WTC11 (cell line): ENCODE measurements at regions not wholly inside any gene's neighbourhood (a gene's known extent, or its start where the extent isn't known, plus 50 kb on each side); places are given as distances from the start of the nearest gene placed in this dataset.

Experiments used
- ATAC-seq: fragments of 200-7000 bp; cut with Tn5 transposase; 2 replicates; pipeline ENCODE4 v1.10.0; 2021; ENCODE audit warnings: mild to moderate bottlenecking, moderate library complexity
- CTCF ChIA-PET: fragments of 300-600 bp; sonication (Branson Sonifier 250); formaldehyde crosslinking; loops from one replicate; lab custom pipeline; 2021; ENCODE audit warnings: antibody characterized with exemption; lab: Charles Lee
- POLR2A ChIA-PET: fragments of 350-600 bp; sonication (Branson Sonifier 250); formaldehyde crosslinking; loops from one replicate; lab custom pipeline; 2021; ENCODE audit warnings: antibody characterized with exemption; lab: Charles Lee
- DNase-seq: peaks from one replicate; pipeline ENCODE4 v3.0.0; 2021; ENCODE audit warnings: low spot score
- H3K27ac Mint-ChIP-seq: 2 replicates; pipeline ENCODE4 v1.8.0; 2021; ENCODE audit warnings: mixed read lengths
- H3K27me3 Mint-ChIP-seq: 2 replicates; pipeline ENCODE4 v1.8.0; 2021; ENCODE audit warnings: low read depth, mild to moderate bottlenecking, moderate library complexity, mixed read lengths
- H3K36me3 Mint-ChIP-seq: 2 replicates; pipeline ENCODE4 v1.8.0; 2021; ENCODE audit warnings: mixed read lengths
- H3K4me1 Mint-ChIP-seq: 2 replicates; pipeline ENCODE4 v1.8.0; 2022; ENCODE audit warnings: mixed read lengths
- H3K4me3 Mint-ChIP-seq: 2 replicates; pipeline ENCODE4 v1.8.0; 2021; ENCODE audit warnings: mild to moderate bottlenecking, moderate library complexity, mixed read lengths
- H3K9me3 Mint-ChIP-seq: 2 replicates; pipeline ENCODE4 v1.8.0; 2021; ENCODE audit warnings: mixed read lengths
- AFF4 ChIP-seq: sonication (generic); formaldehyde crosslinking; IDR thresholded peaks from 2 replicates; pipeline ENCODE4 v1.8.1; 2023; ENCODE audit warnings: mild to moderate bottlenecking, missing genetic modification reagents, borderline replicate concordance
- ATF1 ChIP-seq: sonication (generic); formaldehyde crosslinking; IDR thresholded peaks from 2 replicates; pipeline ENCODE4 v1.8.1; 2023; ENCODE audit warnings: mild to moderate bottlenecking, moderate library complexity, missing genetic modification reagents
- ATF6 ChIP-seq: sonication (generic); formaldehyde crosslinking; IDR thresholded peaks from 2 replicates; pipeline ENCODE4 v1.8.1; 2023; ENCODE audit warnings: mild to moderate bottlenecking, missing genetic modification reagents
- CBFB ChIP-seq: sonication (generic); formaldehyde crosslinking; IDR thresholded peaks from 2 replicates; pipeline ENCODE4 v1.8.1; 2022; ENCODE audit warnings: mild to moderate bottlenecking, low read depth, missing genetic modification reagents
- E2F5 ChIP-seq: sonication (generic); formaldehyde crosslinking; IDR thresholded peaks from 2 replicates; pipeline ENCODE4 v1.8.1; 2022; ENCODE audit warnings: mild to moderate bottlenecking, moderate library complexity, missing genetic modification reagents
- FOXP1 ChIP-seq: sonication (generic); formaldehyde crosslinking; IDR thresholded peaks from 2 replicates; pipeline ENCODE4 v1.8.0; 2022; ENCODE audit warnings: missing genetic modification reagents, mild to moderate bottlenecking, moderate library complexity, borderline replicate concordance
- HMGXB4 ChIP-seq: sonication (generic); formaldehyde crosslinking; IDR thresholded peaks from 2 replicates; pipeline ENCODE4 v1.8.1; 2023; ENCODE audit warnings: mild to moderate bottlenecking, moderate library complexity, missing genetic modification reagents
- JUN ChIP-seq: sonication (generic); formaldehyde crosslinking; IDR thresholded peaks from 2 replicates; pipeline ENCODE4 v1.8.0; 2023; ENCODE audit warnings: mild to moderate bottlenecking, missing genetic modification reagents
- MLX ChIP-seq: sonication (generic); formaldehyde crosslinking; IDR thresholded peaks from 2 replicates; pipeline ENCODE4 v1.8.1; 2023; ENCODE audit warnings: mild to moderate bottlenecking, missing genetic modification reagents, moderate library complexity
- NFYB ChIP-seq: sonication (generic); formaldehyde crosslinking; conservative IDR thresholded peaks from 2 replicates; pipeline ENCODE4 v1.8.0; 2022; ENCODE audit warnings: low read depth, missing genetic modification reagents
- NR2C2 ChIP-seq: sonication (generic); formaldehyde crosslinking; IDR thresholded peaks from 2 replicates; pipeline ENCODE4 v1.8.0; 2022; ENCODE audit warnings: mild to moderate bottlenecking, missing genetic modification reagents
- PRRX2 ChIP-seq: fragments of 250-450 bp; sonication (Bioruptor Pico); IDR thresholded peaks from 2 replicates; pipeline ENCODE4 v1.8.0; 2021; ENCODE audit warnings: mild to moderate bottlenecking
- STAT6 ChIP-seq: sonication (generic); formaldehyde crosslinking; conservative IDR thresholded peaks from 2 replicates; pipeline ENCODE4 v1.8.1; 2023; ENCODE audit warnings: mild to moderate bottlenecking, low read depth, missing genetic modification reagents, moderate library complexity
- TCF7 ChIP-seq: sonication (generic); formaldehyde crosslinking; IDR thresholded peaks from 2 replicates; pipeline ENCODE4 v1.8.0; 2022; ENCODE audit warnings: mild to moderate bottlenecking, low read depth, missing genetic modification reagents, moderate library complexity
- ZNF263 ChIP-seq: sonication (generic); formaldehyde crosslinking; IDR thresholded peaks from 2 replicates; pipeline ENCODE4 v1.8.1; 2022; ENCODE audit warnings: low read depth, mild to moderate bottlenecking, moderate library complexity, missing genetic modification reagents
- ZNF396 ChIP-seq: fragments of 250-450 bp; sonication (Bioruptor Pico); IDR thresholded peaks from 2 replicates; pipeline ENCODE4 v1.8.0; 2021; ENCODE audit warnings: mild to moderate bottlenecking, moderate library complexity, borderline replicate concordance
- ZNF423 ChIP-seq: fragments of 250-450 bp; sonication (Bioruptor Pico); IDR thresholded peaks from 2 replicates; pipeline ENCODE4 v2.1.2; 2022; ENCODE audit warnings: mild to moderate bottlenecking, moderate library complexity
- ZNF512 ChIP-seq: sonication (generic); formaldehyde crosslinking; IDR thresholded peaks from 2 replicates; pipeline ENCODE4 v1.8.1; 2022; ENCODE audit warnings: missing genetic modification reagents, borderline replicate concordance
- ZNF671 ChIP-seq: fragments of 250-450 bp; sonication (Bioruptor Pico); IDR thresholded peaks from 2 replicates; pipeline ENCODE4 v1.8.0; 2021; ENCODE audit warnings: mild to moderate bottlenecking

GRCh38 chr11:76282172-76282571, 75.9 kb upstream of the WNT11 start:
- Mint-ChIP-seq H3K4me3 (no peak overlapping the region), H3K36me3 (no peaks in the 10 kb centered on the region), H3K4me1 (peaks cover 21% of the 10 kb centered on the region), H3K27me3 (no peaks in the 10 kb centered on the region; the same call in none of the 2 replicates), H3K9me3 (no peaks in the 10 kb centered on the region), H3K27ac (no peak overlapping the region)
- ChIA-PET CTCF (no interaction called here), POLR2A (no interaction called here)
- TF ChIP-seq ZNF396 (CRISPR knock-in tag) (no peak), ATF6 (CRISPR knock-in tag) (no peak), AFF4 (CRISPR knock-in tag) (no peak), JUN (CRISPR knock-in tag) (no peak), FOXP1 (no peak), STAT6 (CRISPR knock-in tag) (no peak), PRRX2 (CRISPR knock-in tag) (no peak), ZNF671 (no peak), ATF1 (CRISPR knock-in tag) (no peak), E2F5 (CRISPR knock-in tag) (no peak), ZNF423 (CRISPR knock-in tag) (no peak), NR2C2 (CRISPR knock-in tag) (no peak)
- ATAC-seq (no peak), DNase-seq (no peak)

GRCh38 chr11:76281558-76281906, 75.2 kb upstream of the WNT11 start:
- H3K27ac Mint-ChIP-seq: no peak overlapping the region
- no peaks in the 10 kb centered on the region for H3K9me3 Mint-ChIP-seq
- CTCF ChIA-PET: interaction anchor here (1.8 kb wide), 1 partner anchor 73 kb away, joined by 7 read pairs; no protein-coding TSS in a partner anchor
- ATAC-seq (no peak), DNase-seq (no peak)
- no peak overlapping the region for H3K4me3 Mint-ChIP-seq
- no peaks in the 10 kb centered on the region for H3K36me3 Mint-ChIP-seq
- no peaks in the 10 kb centered on the region; the same call in none of the 2 replicates for H3K27me3 Mint-ChIP-seq
- peaks cover 22% of the 10 kb centered on the region for H3K4me1 Mint-ChIP-seq
- POLR2A ChIA-PET: no interaction called here
- no peak for TF ChIP-seq NFYB (CRISPR knock-in tag)
- no peak for TF ChIP-seq CBFB (CRISPR knock-in tag)
- TF ChIP-seq ATF6 (CRISPR knock-in tag): no peak
- TF ChIP-seq HMGXB4 (CRISPR knock-in tag): no peak
- TF ChIP-seq TCF7 (CRISPR knock-in tag): no peak
- no peak for TF ChIP-seq ZNF512
- TF ChIP-seq ATF1 (CRISPR knock-in tag): no peak
- no peak for TF ChIP-seq ZNF263 (CRISPR knock-in tag)
- no peak for TF ChIP-seq MLX (CRISPR knock-in tag)
